SK-N-SH (cell line): ENCODE measurements at regions not wholly inside any gene's neighbourhood (a gene's known extent, or its start where the extent isn't known, plus 50 kb on each side); places are given as distances from the start of the nearest gene placed in this dataset.

Experiments
- CTCF ChIA-PET: fragments of 300-600, 350-600 bp; formaldehyde crosslinking; extraction: SDS; loops from one replicate; lab custom pipeline; 2021; lab: Yijun Ruan, JAX
- POLR2A ChIA-PET: fragments of 350-600 bp; sonication (Branson Sonifier 250); formaldehyde crosslinking; extraction: SDS; loops from one replicate; lab custom pipeline; 2020; ENCODE audit warnings: antibody characterized with exemption, inconsistent platforms; lab: Yijun Ruan, JAX
- DNase-seq: peaks from one replicate; pipeline ENCODE4 v3.0.0; 2012
- H2AFZ ChIP-seq: fragments of 200-600 bp; sonication (generic); 2 replicates; pipeline ENCODE4 v1.8.1; 2016; ENCODE audit warnings: antibody characterized with exemption, mild to moderate bottlenecking, low read depth
- H3F3A ChIP-seq: fragments of 200-600 bp; sonication (generic); replicated peaks from 2 replicates; pipeline ENCODE3; 2016; ENCODE audit warnings: antibody characterized with exemption, mild to moderate bottlenecking; ENCODE audit not compliant: insufficient read depth
- H3K27ac ChIP-seq, 2 experiments: fragments of 200-500 bp in 1 of 2; fragments of 200-600 bp in 1 of 2; sonication (Bioruptor generic) in 1 of 2; sonication (generic), shearing (Covaris generic) in 1 of 2; 2 replicates each; pipeline versions ENCODE4 v1.5.1 to v1.6.1; 2014 to 2016; ENCODE audit warnings: low read depth in 2 of 2, inconsistent platforms in 1 of 2, low read length in 1 of 2, mild to moderate bottlenecking in 1 of 2, mixed read lengths in 1 of 2
- H3K27me3 ChIP-seq: fragments of 200-600 bp; sonication (generic), shearing (Covaris generic); 2 replicates; pipeline ENCODE4 v1.6.1; 2016; ENCODE audit warnings: mixed run types; ENCODE audit not compliant: insufficient read depth
- H3K36me3 ChIP-seq, 2 experiments: fragments of 200-500 bp in 1 of 2; fragments of 200-600 bp in 1 of 2; sonication (Bioruptor generic) in 1 of 2; sonication (generic) in 1 of 2; replicated peaks in 1 of 2; 2 replicates each; pipeline versions ENCODE3 to v1.5.1; 2014 to 2016; ENCODE audit warnings: low read length in 1 of 2, mild to moderate bottlenecking in 1 of 2; ENCODE audit not compliant: insufficient read depth in 2 of 2, control insufficient read depth in 1 of 2
- H3K4me1 ChIP-seq, 2 experiments: fragments of 200-500 bp in 1 of 2; fragments of 200-600 bp in 1 of 2; sonication (Bioruptor generic) in 1 of 2; sonication (generic), shearing (Covaris generic) in 1 of 2; 2 replicates each; pipeline versions ENCODE4 v1.5.1 to v1.6.1; 2014 to 2016; ENCODE audit warnings: low read depth in 1 of 2, low read length in 1 of 2, mixed run types in 1 of 2; ENCODE audit not compliant: insufficient read depth in 2 of 2, control insufficient read depth in 1 of 2
- H3K4me2 ChIP-seq: fragments of 200-600 bp; sonication (generic), shearing (Covaris generic); 2 replicates; pipeline ENCODE4 v1.6.1; 2017; ENCODE audit warnings: mixed run types
- H3K4me3 ChIP-seq, 2 experiments: fragments of 200-500 bp in 1 of 2; fragments of 200-600 bp in 1 of 2; sonication (Bioruptor generic) in 1 of 2; sonication (generic), shearing (Covaris generic) in 1 of 2; 2 replicates each; pipeline versions ENCODE4 v1.5.1 to v1.8.1; 2014 to 2016; ENCODE audit warnings: low read depth in 2 of 2, inconsistent platforms in 1 of 2, low read length in 1 of 2, mild to moderate bottlenecking in 1 of 2, mixed read lengths in 1 of 2, moderate library complexity in 1 of 2
- H3K79me2 ChIP-seq: fragments of 200-600 bp; sonication (generic); 2 replicates; pipeline ENCODE4 v1.8.1; 2017; ENCODE audit warnings: mild to moderate bottlenecking; ENCODE audit not compliant: insufficient read depth
- H3K9ac ChIP-seq: fragments of 200-600 bp; sonication (generic); 2 replicates; pipeline ENCODE4 v1.6.1; 2017; ENCODE audit warnings: mixed run types
- H3K9me2 ChIP-seq: fragments of 200-600 bp; sonication (generic); 2 replicates; pipeline ENCODE4 v1.6.1; 2017; ENCODE audit warnings: mixed run types
- H3K9me3 ChIP-seq: fragments of 200-600 bp; sonication (generic); 2 replicates; pipeline ENCODE4 v1.6.1; 2017; ENCODE audit warnings: mixed run types, mild to moderate bottlenecking, moderate library complexity
- H4K20me1 ChIP-seq: fragments of 200-600 bp; sonication (generic); 2 replicates; pipeline ENCODE4 v1.6.1; 2017; ENCODE audit warnings: mild to moderate bottlenecking, mixed run types; ENCODE audit not compliant: insufficient read depth
- CHD2 ChIP-seq: fragments of 150-350 bp; IDR thresholded peaks from 2 replicates; pipeline ENCODE4 v1.6.1; 2018; ENCODE audit warnings: low read length; ENCODE audit not compliant: partially characterized antibody
- ELF1 ChIP-seq: IDR thresholded peaks from 2 replicates; pipeline ENCODE4 v1.4.0; 2012
- EP300 ChIP-seq, 2 experiments: IDR thresholded peaks; 2 replicates each; pipeline versions ENCODE4 v1.4.0 to v1.6.1; 2012; ENCODE audit warnings: borderline replicate concordance in 1 of 2, low read depth in 1 of 2, low read length in 1 of 2
- EZH2phosphoT487 ChIP-seq: fragments of 200-600 bp; sonication (generic); IDR thresholded peaks from 2 replicates; pipeline ENCODE4 v1.6.1; 2017; ENCODE audit warnings: low read depth, mixed run types, mild to moderate bottlenecking, antibody characterized with exemption, moderate library complexity, borderline replicate concordance
- FOXM1 ChIP-seq: IDR thresholded peaks from 2 replicates; pipeline ENCODE4 v1.4.0; 2012; ENCODE audit warnings: low read depth, mild to moderate bottlenecking
- GABPA ChIP-seq: IDR thresholded peaks from 2 replicates; pipeline ENCODE4 v1.4.0; 2012; ENCODE audit warnings: low read depth, mild to moderate bottlenecking
- MEF2A ChIP-seq: IDR thresholded peaks from 2 replicates; pipeline ENCODE4 v1.4.0; 2012; ENCODE audit warnings: low read depth, borderline replicate concordance
- POLR2AphosphoS5 ChIP-seq: IDR thresholded peaks from 2 replicates; pipeline ENCODE4 v1.6.1; 2012; ENCODE audit warnings: low read depth, low read length
- REST ChIP-seq: IDR thresholded peaks from 2 replicates; pipeline ENCODE4 v1.6.1; 2012; ENCODE audit warnings: mild to moderate bottlenecking, low read depth, low read length, moderate library complexity
- RFX5 ChIP-seq: IDR thresholded peaks from 2 replicates; pipeline ENCODE4 v1.6.1; 2012; ENCODE audit warnings: mild to moderate bottlenecking, improper control_type of control experiment, low read length
- RXRA ChIP-seq: IDR thresholded peaks from 2 replicates; pipeline ENCODE4 v1.4.0; 2012; ENCODE audit warnings: low read depth, mild to moderate bottlenecking, borderline replicate concordance
- SIN3A ChIP-seq: IDR thresholded peaks from 2 replicates; pipeline ENCODE4 v1.6.1; 2012; ENCODE audit warnings: low read depth, mild to moderate bottlenecking, low read length, moderate library complexity, borderline replicate concordance
- TCF12 ChIP-seq: IDR thresholded peaks from 2 replicates; pipeline ENCODE4 v1.4.0; 2012
- YY1 ChIP-seq: IDR thresholded peaks from 2 replicates; pipeline ENCODE4 v1.4.0; 2012; ENCODE audit warnings: low read depth, mild to moderate bottlenecking
- WGBS: methylation state at CpG from one replicate; pipeline ENCODE4 v1.1.6; 2017; ENCODE audit warnings: low lambda C conversion rate; 5-methylcytosine and 5-hydroxymethylcytosine counted together
- TF ChIP-seq, protein P1 (sequence below): IDR thresholded peaks from 2 replicates; pipeline ENCODE4 v1.4.0; 2012; ENCODE audit warnings: low read depth, borderline replicate concordance
- TF ChIP-seq, protein P2 (sequence below): IDR thresholded peaks from 2 replicates; pipeline ENCODE4; 2012

DNA sequence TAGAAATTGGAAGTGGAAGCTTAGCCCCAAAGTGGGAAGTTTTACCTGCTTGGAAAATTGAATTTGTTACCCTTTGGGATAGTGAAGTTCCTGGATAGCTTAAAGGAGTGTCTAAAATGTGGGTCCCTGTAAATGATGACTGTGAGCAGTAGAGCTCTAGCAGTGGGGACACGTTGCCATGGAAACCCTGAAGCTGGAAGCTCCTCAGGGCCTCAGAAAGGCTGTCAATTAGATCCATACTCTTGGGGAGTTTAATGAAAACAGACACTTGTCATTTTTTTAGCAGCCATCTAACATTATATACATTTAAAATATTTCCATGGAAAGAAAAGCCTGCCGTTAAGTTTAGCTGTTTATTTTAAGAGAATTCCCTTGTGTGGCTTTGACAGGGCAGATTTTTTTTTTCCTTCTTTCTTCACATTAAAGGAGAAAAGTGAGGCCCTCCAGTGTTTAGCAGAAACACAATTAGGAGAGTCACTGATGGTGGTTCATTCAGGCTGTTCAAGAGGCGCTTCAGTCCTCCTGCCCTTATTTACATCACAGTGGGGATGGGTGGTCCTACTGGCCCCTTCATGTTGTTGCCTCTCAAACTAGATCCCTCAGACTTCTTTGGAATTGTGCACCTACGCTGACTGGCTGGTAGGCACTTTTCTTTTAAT is 518.4 kb downstream of the CCSER2 start:
- H3K27ac ChIP-seq: no peak overlapping the region
- no peaks in the 10 kb centered on the region for H3K9me2 ChIP-seq
- TF ChIP-seq TCF12 (no peak), MEF2A (no peak), EP300 (IDR thresholded peaks at IDR 0.05; ENCODE audit: borderline replicate concordance in 1 of 2, low read depth in 1 of 2, low read length in 1 of 2) (no peak), REST (no peak), POLR2AphosphoS5 (no peak), CHD2 (no peak), SIN3A (no peak), ELF1 (no peak), YY1 (no peak), RXRA (no peak), EZH2phosphoT487 (no peak), FOXM1 (no peak), GABPA (no peak), RFX5 (no peak)
- TF ChIP-seq, protein P1, sequence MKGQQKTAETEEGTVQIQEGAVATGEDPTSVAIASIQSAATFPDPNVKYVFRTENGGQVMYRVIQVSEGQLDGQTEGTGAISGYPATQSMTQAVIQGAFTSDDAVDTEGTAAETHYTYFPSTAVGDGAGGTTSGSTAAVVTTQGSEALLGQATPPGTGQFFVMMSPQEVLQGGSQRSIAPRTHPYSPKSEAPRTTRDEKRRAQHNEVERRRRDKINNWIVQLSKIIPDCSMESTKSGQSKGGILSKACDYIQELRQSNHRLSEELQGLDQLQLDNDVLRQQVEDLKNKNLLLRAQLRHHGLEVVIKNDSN: no peak
- TF ChIP-seq, protein P2, sequence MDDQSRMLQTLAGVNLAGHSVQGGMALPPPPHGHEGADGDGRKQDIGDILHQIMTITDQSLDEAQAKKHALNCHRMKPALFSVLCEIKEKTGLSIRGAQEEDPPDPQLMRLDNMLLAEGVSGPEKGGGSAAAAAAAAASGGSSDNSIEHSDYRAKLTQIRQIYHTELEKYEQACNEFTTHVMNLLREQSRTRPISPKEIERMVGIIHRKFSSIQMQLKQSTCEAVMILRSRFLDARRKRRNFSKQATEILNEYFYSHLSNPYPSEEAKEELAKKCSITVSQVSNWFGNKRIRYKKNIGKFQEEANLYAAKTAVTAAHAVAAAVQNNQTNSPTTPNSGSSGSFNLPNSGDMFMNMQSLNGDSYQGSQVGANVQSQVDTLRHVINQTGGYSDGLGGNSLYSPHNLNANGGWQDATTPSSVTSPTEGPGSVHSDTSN: no peak
- H3K4me3 ChIP-seq: no peak overlapping the region
- no peaks in the 10 kb centered on the region for H4K20me1 ChIP-seq
- no peaks in the 10 kb centered on the region for H3F3A ChIP-seq
- ChIA-PET CTCF (interaction anchor here (0.7 to 2.9 kb wide), 10 partner anchors 16 to 747 kb away, joined by 3 to 8 read pairs (median 3); no protein-coding TSS in a partner anchor), POLR2A (no interaction called here)
- H3K4me2 ChIP-seq: no peak overlapping the region
- H3K79me2 ChIP-seq: no peaks in the 10 kb centered on the region
- no peaks in the 10 kb centered on the region for H3K9me3 ChIP-seq
- H2AFZ ChIP-seq: no peak overlapping the region
- WGBS: 28% methylated on average over 4 of the region's 4 CpGs
- H3K9ac ChIP-seq: no peak overlapping the region
- H3K27me3 ChIP-seq: no peaks in the 10 kb centered on the region
- no peaks in the 10 kb centered on the region for H3K36me3 ChIP-seq
- H3K4me1 ChIP-seq: peaks cover 0 to 9% of the 10 kb centered on the region in 2 experiments; a peak in 1 of 4 replicates
- no peak for DNase-seq
